Thoracic aorta (tissue), 2 donors: ENCODE measurements at regions not wholly inside any gene's neighbourhood (a gene's known extent, or its start where the extent isn't known, plus 50 kb on each side); places are given as distances from the start of the nearest gene placed in this dataset.

Source experiments
- ATAC-seq: fragments of 150-250 bp; one replicate; pipeline ENCODE4 v1.8.0; 2017; ENCODE audit warnings: low read depth; ENCODE audit not compliant: insufficient number of reproducible peaks, low FRiP score
- DNase-seq: peaks from one replicate; pipeline ENCODE4 v3.0.0-alpha.2; 2020; ENCODE audit warnings: low spot score
- H3K27ac ChIP-seq, 2 donors: fragments of 200-600 bp; sonication (generic); 1 replicate in 1 of 2; 2 replicates in 1 of 2; pipeline ENCODE4 v1.5.1; 2016; ENCODE audit warnings: mild to moderate bottlenecking in 2 of 2, moderate library complexity in 2 of 2
- H3K27me3 ChIP-seq: fragments of 200-600 bp; sonication (generic); replicated peaks from 2 replicates; pipeline ENCODE4 v1.6.0; 2016; ENCODE audit warnings: mild to moderate bottlenecking; ENCODE audit not compliant: insufficient read depth
- H3K36me3 ChIP-seq: fragments of 200-600 bp; sonication (generic); one replicate; pipeline ENCODE4 v1.5.1; 2016
- H3K4me1 ChIP-seq, 2 donors: fragments of 200-600 bp; sonication (generic); 1 replicate in 1 of 2; 2 replicates in 1 of 2; pipeline versions ENCODE4 v1.5.1 to v1.6.0; 2016; ENCODE audit warnings: low read depth in 2 of 2, mild to moderate bottlenecking in 1 of 2; ENCODE audit not compliant: control insufficient read depth in 1 of 2
- H3K4me3 ChIP-seq: fragments of 200-600 bp; sonication (generic); 2 replicates; pipeline ENCODE4 v1.5.1; 2016; ENCODE audit warnings: mild to moderate bottlenecking
- H3K9me3 ChIP-seq: fragments of 200-600 bp; sonication (generic); 2 replicates; pipeline ENCODE4 v1.5.1; 2016
- CTCF ChIP-seq: fragments of 200-600 bp; sonication (generic); IDR thresholded peaks from one replicate; pipeline ENCODE4 v1.5.1; 2019; ENCODE audit warnings: antibody characterized with exemption

- no peak for DNase-seq
- H3K36me3 ChIP-seq, result no peaks in the 10 kb centered on the region
- TF ChIP-seq CTCF, result no peak
- H3K9me3 ChIP-seq, result no peaks in the 10 kb centered on the region
- no peak overlapping the region for H3K4me3 ChIP-seq
- no peak for ATAC-seq
- H3K4me1 ChIP-seq, result no peaks in the 10 kb centered on the region
- H3K27me3 ChIP-seq, result no peaks in the 10 kb centered on the region
- no peak overlapping the region for H3K27ac ChIP-seq
Observed at GRCh38 chr12:107411792-107412535, 273.6 kb upstream of the PWP1 start.

- Histone ChIP-seq H3K27me3 (no peaks in the 10 kb centered on the region), H3K36me3 (no peaks in the 10 kb centered on the region), H3K9me3 (no peaks in the 10 kb centered on the region), H3K27ac (no peak overlapping the region), H3K4me3 (no peak overlapping the region), H3K4me1 (no peaks in the 10 kb centered on the region)
- no peak for TF ChIP-seq CTCF
- DNase-seq, result no peak
- ATAC-seq, result no peak
Observed at GRCh38 chr12:107415071-107415470, 270.5 kb upstream of the PWP1 start.

- no peaks in the 10 kb centered on the region for H3K4me1 ChIP-seq
- TF ChIP-seq CTCF, result no peak
- H3K27ac ChIP-seq, result no peak overlapping the region
- H3K4me3 ChIP-seq, result no peak overlapping the region
- no peak for DNase-seq
- ATAC-seq, result no peak
- no peaks in the 10 kb centered on the region for H3K9me3 ChIP-seq
- H3K36me3 ChIP-seq, result no peaks in the 10 kb centered on the region
- no peaks in the 10 kb centered on the region for H3K27me3 ChIP-seq
Observed at GRCh38 chr12:107415834-107416233, 269.8 kb upstream of the PWP1 start.

- Histone ChIP-seq H3K4me1 (no peaks in the 10 kb centered on the region), H3K9me3 (no peaks in the 10 kb centered on the region), H3K27ac (no peak overlapping the region), H3K36me3 (no peaks in the 10 kb centered on the region), H3K4me3 (no peak overlapping the region), H3K27me3 (no peaks in the 10 kb centered on the region)
- no peak for TF ChIP-seq CTCF
- DNase-seq, result no peak
- ATAC-seq, result no peak
Observed at GRCh38 chr12:107417004-107417403, 268.6 kb upstream of the PWP1 start.

- DNase-seq (no peak), ATAC-seq (no peak)
Observed at GRCh38 chr12:107418981-107419380, 266.6 kb upstream of the PWP1 start.

More at GRCh38 chr12:107418981-107419380, 266.6 kb upstream of the PWP1 start:
- H3K4me3 ChIP-seq, result no peak overlapping the region
- H3K4me1 ChIP-seq, result no peaks in the 10 kb centered on the region
- H3K27me3 ChIP-seq, result no peaks in the 10 kb centered on the region
- H3K27ac ChIP-seq, result no peak overlapping the region
- H3K36me3 ChIP-seq, result no peaks in the 10 kb centered on the region
- H3K9me3 ChIP-seq, result no peaks in the 10 kb centered on the region
- TF ChIP-seq CTCF, result no peak
